GM12873 (cell line): ENCODE measurements at regions not wholly inside any gene's neighbourhood (a gene's known extent, or its start where the extent isn't known, plus 50 kb on each side); places are given as distances from the start of the nearest gene placed in this dataset.

Experiments used
- TF ChIP-seq, protein P1 (sequence below): IDR thresholded peaks from 2 replicates; pipeline ENCODE4 v1.5.1; 2012; ENCODE audit warnings: low read depth, mild to moderate bottlenecking, moderate library complexity, low read length, control low read depth; ENCODE audit not compliant: insufficient read depth; ENCODE audit errors: missing control alignments

DNA sequence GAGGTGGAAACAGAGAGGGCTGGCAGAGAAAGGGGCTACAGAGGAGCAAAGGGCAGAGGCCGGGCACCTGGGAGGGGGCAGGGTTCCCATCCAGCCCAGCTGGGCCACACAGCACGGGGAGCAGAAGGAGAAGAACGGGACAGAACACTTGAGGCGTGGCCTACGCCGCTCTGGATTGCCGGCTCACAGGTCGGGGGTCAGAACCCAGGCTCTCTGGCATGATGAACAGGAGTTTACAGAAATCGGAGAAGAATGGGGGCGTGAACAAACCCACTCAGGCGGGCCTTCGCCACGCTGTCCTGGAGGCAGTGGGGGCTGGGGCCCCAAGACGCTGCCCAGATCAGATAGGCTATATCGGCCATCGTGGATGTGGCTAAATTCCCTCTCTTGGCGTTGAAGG, 362.2 kb upstream of the SHH start:
- TF ChIP-seq, protein P1, sequence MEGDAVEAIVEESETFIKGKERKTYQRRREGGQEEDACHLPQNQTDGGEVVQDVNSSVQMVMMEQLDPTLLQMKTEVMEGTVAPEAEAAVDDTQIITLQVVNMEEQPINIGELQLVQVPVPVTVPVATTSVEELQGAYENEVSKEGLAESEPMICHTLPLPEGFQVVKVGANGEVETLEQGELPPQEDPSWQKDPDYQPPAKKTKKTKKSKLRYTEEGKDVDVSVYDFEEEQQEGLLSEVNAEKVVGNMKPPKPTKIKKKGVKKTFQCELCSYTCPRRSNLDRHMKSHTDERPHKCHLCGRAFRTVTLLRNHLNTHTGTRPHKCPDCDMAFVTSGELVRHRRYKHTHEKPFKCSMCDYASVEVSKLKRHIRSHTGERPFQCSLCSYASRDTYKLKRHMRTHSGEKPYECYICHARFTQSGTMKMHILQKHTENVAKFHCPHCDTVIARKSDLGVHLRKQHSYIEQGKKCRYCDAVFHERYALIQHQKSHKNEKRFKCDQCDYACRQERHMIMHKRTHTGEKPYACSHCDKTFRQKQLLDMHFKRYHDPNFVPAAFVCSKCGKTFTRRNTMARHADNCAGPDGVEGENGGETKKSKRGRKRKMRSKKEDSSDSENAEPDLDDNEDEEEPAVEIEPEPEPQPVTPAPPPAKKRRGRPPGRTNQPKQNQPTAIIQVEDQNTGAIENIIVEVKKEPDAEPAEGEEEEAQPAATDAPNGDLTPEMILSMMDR: no peak

DNA sequence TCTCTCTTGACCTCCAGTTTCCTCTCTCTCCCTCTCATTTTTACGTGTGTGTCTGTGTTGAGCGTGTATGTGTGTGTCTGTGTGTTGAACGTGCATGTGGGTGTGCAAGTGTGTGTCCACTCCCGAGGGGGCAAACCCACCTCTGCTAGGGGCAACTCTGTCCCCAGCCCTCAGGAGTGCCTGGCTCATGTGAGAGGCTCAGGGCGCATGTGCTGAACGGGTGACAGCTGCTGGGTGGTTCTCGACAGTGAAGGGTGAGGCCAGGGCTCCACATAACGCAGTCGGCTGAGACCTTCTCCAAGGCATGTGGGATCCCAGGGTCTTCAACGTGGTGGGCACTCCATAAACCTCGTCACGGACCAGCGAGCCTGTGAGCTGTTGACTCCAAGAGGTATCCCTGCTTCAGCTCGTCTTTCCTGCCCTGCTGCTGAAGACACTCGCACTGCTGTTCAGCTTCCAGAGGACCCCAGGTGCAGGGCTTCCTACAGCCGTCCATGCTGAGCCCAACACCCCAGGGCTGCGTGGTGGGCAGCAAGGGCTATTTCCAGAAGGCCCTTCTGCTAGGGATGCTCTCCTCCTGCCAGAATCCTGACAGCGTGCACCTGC, 361.6 kb upstream of the SHH start:
- TF ChIP-seq, protein P1: no peak

DNA sequence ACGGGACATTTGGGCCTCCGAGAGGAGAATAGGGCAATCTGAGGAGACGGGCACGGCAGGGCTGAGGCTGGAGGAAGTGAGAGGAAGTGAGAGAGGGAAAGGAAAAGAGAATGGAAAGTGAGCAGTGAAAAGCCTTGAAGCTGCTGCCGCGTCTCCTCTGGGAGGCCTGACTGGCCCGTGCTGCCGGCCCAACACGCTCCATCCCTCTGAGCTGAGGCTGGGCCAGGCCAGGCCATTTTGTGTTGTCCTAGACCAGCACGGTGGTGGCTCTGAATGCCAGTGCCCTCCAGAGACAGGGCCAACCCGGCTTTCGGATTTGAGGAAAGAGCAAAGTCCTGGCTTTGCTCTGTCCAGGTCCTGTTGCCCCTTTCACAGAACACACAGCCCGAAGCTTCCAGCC, 361.1 kb upstream of the SHH start:
- TF ChIP-seq, protein P1: no peak

DNA sequence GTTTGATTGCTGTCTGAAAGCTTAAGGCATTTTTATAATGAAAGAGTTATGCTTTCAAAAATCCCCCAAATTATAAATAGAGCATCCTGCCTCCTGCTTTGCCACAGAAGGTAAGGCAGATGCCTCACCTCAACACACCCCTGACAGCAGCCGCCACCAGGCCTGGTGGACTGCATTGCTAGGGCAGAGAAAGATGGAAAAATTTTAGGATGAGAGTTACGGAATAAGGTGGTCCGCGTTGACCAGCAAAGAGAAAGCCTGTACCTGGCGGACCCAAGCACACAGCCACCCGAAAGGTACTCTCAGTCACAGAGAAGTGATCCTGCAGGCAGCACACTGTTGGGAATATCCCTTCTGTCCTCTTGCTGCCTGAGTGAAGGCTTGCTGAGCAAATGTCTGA, 360.4 kb upstream of the SHH start:
- TF ChIP-seq, protein P1: no peak

DNA sequence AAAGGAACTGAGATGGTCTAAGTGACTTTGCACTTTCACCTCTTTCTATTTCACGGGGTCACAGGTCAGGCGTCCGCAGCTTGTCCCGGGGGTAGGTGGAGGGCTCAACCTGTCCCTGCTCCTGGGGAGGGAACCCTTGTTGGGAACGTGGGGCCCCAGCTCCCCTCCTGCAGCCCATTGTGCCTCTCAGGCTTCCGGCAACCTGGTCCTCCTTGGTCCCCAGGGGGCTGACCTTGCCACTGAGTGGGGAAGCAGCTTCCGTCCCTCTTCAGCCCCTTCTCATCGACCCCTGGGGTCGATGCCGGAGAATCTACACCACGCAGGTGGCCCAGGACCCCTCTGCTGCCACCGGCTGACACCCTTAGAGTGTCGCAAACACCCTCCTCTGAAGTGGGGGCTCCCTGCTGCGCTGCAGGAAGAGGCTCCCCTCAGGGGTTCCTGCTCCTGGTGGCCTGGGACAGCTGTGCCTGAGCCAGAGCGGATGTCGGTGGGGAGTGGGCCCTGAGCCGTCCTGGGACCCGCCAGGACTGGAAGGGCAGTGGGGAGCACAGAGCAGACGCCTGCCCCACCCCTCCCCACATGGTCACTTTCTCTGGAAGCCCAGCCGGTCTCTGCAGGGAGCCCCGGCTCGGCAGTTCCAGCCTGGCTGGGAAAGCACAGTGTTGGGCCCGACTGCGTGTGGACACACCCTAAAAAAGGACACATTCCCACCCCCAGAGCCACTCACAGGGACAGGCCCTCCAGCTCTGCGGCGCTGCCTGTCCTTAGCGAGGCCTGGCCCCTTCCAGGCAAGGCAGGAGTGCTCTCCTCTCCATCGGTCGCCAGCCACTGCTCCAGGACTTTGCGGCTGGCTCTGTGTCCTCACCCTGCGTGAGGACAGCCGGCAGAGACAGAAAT, 357.5 kb upstream of the SHH start:
- TF ChIP-seq, protein P1: no peak

DNA sequence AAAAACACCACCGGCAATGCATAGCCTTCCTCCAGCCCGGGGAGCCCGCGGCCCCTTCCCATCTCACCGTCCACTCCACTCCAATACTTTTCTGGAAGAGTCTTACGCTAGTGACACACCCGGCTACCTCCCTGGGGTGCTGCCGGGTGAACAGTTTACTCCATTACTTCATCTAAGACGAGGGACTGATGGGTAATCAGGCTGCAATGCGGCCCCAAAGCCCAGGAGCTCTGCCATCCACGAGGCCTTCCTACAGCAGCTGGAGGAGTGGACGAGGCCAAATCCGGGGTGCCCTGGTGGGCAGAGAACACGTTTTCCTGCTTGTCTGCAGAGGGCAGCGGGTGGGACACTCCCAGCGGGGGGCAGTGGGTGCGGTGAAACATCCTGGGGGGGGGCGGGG, 356.2 kb upstream of the SHH start:
- TF ChIP-seq, protein P1: no peak

DNA sequence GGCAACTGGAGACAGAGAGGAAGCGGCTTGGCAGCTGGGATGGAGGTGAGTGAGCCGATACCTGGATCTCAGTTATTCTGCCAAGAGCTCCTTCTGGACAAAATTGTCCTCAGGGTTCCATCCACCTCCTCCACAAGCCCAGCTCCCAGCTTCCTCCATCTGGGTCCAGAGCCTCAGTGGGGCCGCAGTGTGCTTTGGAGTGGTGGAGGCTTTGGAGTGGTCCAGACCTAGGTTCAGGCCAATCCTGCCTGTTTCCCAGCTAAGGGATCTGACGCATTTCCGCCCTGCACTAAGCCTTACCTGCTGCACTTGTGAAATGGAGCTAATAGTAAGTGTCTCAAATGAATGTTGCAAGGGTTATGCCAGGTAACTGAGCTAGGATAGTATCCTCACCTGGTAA, 355.7 kb upstream of the SHH start:
- TF ChIP-seq, protein P1: no peak
